NCI-H774 (cell line): ENCODE measurements at regions not wholly inside any gene's neighbourhood (a gene's known extent, or its start where the extent isn't known, plus 50 kb on each side); places are given as distances from the start of the nearest gene placed in this dataset.
"Not testable (repeated sequence)": the region's sequence is repeated elsewhere in the genome, so short reads cannot be mapped to it uniquely, and the experiment has no call there.

Experiments
- DNase-seq: peaks from one replicate; lab custom pipeline; 2025; lab: John Stamatoyannopoulos, UW

- DNase-seq: no peak
Measured at GRCh38 chr18:42545825-42546224, 569.7 kb downstream of the RIT2 start.

- no peak for DNase-seq
Measured at GRCh38 chr18:42548493-42548892, 567.0 kb downstream of the RIT2 start.

GRCh38 chr18:42549596-42549995, 565.9 kb downstream of the RIT2 start:
- DNase-seq: no peak

GRCh38 chr18:42552559-42552958, 562.9 kb downstream of the RIT2 start:
- DNase-seq: not testable (repeated sequence)

GRCh38 chr18:42559069-42559690, 556.3 kb downstream of the RIT2 start:
- no peak for DNase-seq

- no peak for DNase-seq
Measured at GRCh38 chr18:42561521-42561920, 554.0 kb downstream of the RIT2 start.

- no peak for DNase-seq
Measured at GRCh38 chr18:42563995-42564394, 551.5 kb downstream of the RIT2 start.

- no peak for DNase-seq
Measured at GRCh38 chr18:42564761-42565160, 550.7 kb downstream of the RIT2 start.

- no peak for DNase-seq
Measured at GRCh38 chr18:42568773-42569172, 546.7 kb downstream of the RIT2 start.

GRCh38 chr18:42574871-42575270, 540.6 kb downstream of the RIT2 start:
- no peak for DNase-seq

GRCh38 chr18:42576124-42576523, 539.4 kb downstream of the RIT2 start:
- no peak for DNase-seq

GRCh38 chr18:42578792-42579191, 536.7 kb downstream of the RIT2 start:
- no peak for DNase-seq

- DNase-seq: no peak
Measured at GRCh38 chr18:42582266-42582665, 533.2 kb downstream of the RIT2 start.

- no peak for DNase-seq
Measured at GRCh38 chr18:42583283-42583731, 532.2 kb downstream of the RIT2 start.

GRCh38 chr18:42586601-42587000, 528.9 kb downstream of the RIT2 start:
- no peak for DNase-seq

- DNase-seq: no peak
Measured at GRCh38 chr18:42588786-42589185, 526.7 kb downstream of the RIT2 start.

GRCh38 chr18:42604820-42605219, 510.7 kb downstream of the RIT2 start:
- no peak for DNase-seq

GRCh38 chr18:42606886-42607495, 508.5 kb downstream of the RIT2 start:
- no peak for DNase-seq

- no peak for DNase-seq
Measured at GRCh38 chr18:42611134-42611533, 504.4 kb downstream of the RIT2 start.

- peak; percentile 94 for DNase-seq
Measured at GRCh38 chr18:42614619-42615293, 500.7 kb downstream of the RIT2 start.

GRCh38 chr18:42617221-42617620, 498.3 kb downstream of the RIT2 start:
- DNase-seq: no peak

GRCh38 chr18:42619771-42620170, 495.7 kb downstream of the RIT2 start:
- no peak for DNase-seq

- no peak for DNase-seq
Measured at GRCh38 chr18:42620657-42621056, 494.8 kb downstream of the RIT2 start.
